ENCODE measurements at regions not wholly inside any gene's neighbourhood (a gene's known extent, or its start where the extent isn't known, plus 50 kb on each side); places are given as distances from the start of the nearest gene placed in this dataset.
A peak's percentile ranks its signal among the peaks of the same experiment; 100 is the strongest.
"Not testable (repeated sequence)": the region's sequence is repeated elsewhere in the genome, so short reads cannot be mapped to it uniquely, and the experiment has no call there.

- no peak for DNase-seq (ENCODE audit: low read depth in 4 of 4, low spot score in 3 of 4)
These were observed 833.5 kb upstream of the IGFBP7 start for GRCh38 chr4:57943682-57944081.

GRCh38 chr4:57937326-57937725, 827.1 kb upstream of the IGFBP7 start:
- not testable (repeated sequence) for DNase-seq (ENCODE audit: low read depth in 4 of 4, low spot score in 3 of 4)

GRCh38 chr4:57926311-57926710, 816.1 kb upstream of the IGFBP7 start:
- no peak for DNase-seq (ENCODE audit: low read depth in 4 of 4, low spot score in 3 of 4)

GRCh38 chr4:57924951-57925350, 814.8 kb upstream of the IGFBP7 start:
- no peak for DNase-seq (ENCODE audit: low read depth in 4 of 4, low spot score in 3 of 4)

- no peak for DNase-seq (ENCODE audit: low read depth in 4 of 4, low spot score in 3 of 4)
These were observed 806.3 kb upstream of the IGFBP7 start for GRCh38 chr4:57916479-57916878.

- DNase-seq (ENCODE audit: low read depth in 4 of 4, low spot score in 3 of 4), result no peak
These were observed 801.0 kb upstream of the IGFBP7 start for GRCh38 chr4:57911203-57911602.

GRCh38 chr4:57910151-57910550, 800.0 kb upstream of the IGFBP7 start:
- DNase-seq (ENCODE audit: low read depth in 4 of 4, low spot score in 3 of 4), result no peak

- DNase-seq (ENCODE audit: low read depth in 4 of 4, low spot score in 3 of 4), result no peak
These were observed 795.8 kb upstream of the IGFBP7 start for GRCh38 chr4:57905965-57906364.

GRCh38 chr4:57877047-57877458, 766.9 kb upstream of the IGFBP7 start:
- DNase-seq (ENCODE audit: low read depth in 4 of 4, low spot score in 3 of 4), result no peak

GRCh38 chr4:57875829-57876392, 765.7 kb upstream of the IGFBP7 start:
- no peak for DNase-seq (ENCODE audit: low read depth in 4 of 4, low spot score in 3 of 4)

GRCh38 chr4:57866468-57867171, 756.4 kb upstream of the IGFBP7 start:
- no peak for DNase-seq (ENCODE audit: low read depth in 4 of 4, low spot score in 3 of 4)

- no peak for DNase-seq (ENCODE audit: low read depth in 4 of 4, low spot score in 3 of 4)
These were observed 755.1 kb upstream of the IGFBP7 start for GRCh38 chr4:57865264-57865663.

- peak in 2 of 4 donors; percentile 14 to 30 for DNase-seq (ENCODE audit: low read depth in 4 of 4, low spot score in 3 of 4)
These were observed 744.6 kb upstream of the IGFBP7 start for GRCh38 chr4:57854748-57855147.

GRCh38 chr4:57850141-57850540, 740.0 kb upstream of the IGFBP7 start:
- DNase-seq (ENCODE audit: low read depth in 4 of 4, low spot score in 3 of 4), result no peak

- DNase-seq (ENCODE audit: low read depth in 4 of 4, low spot score in 3 of 4), result no peak
These were observed 721.9 kb upstream of the IGFBP7 start for GRCh38 chr4:57832083-57832482.

- no peak for DNase-seq (ENCODE audit: low read depth in 4 of 4, low spot score in 3 of 4)
These were observed 679.5 kb upstream of the IGFBP7 start for GRCh38 chr4:57789666-57790065.

GRCh38 chr4:57777876-57778275, 667.7 kb upstream of the IGFBP7 start:
- no peak for DNase-seq (ENCODE audit: low read depth in 4 of 4, low spot score in 3 of 4)

GRCh38 chr4:57774681-57775080, 664.5 kb upstream of the IGFBP7 start:
- DNase-seq (ENCODE audit: low read depth in 4 of 4, low spot score in 3 of 4), result no peak

- DNase-seq (ENCODE audit: low read depth in 4 of 4, low spot score in 3 of 4), result no peak
These were observed 664.0 kb upstream of the IGFBP7 start for GRCh38 chr4:57774171-57774570.

GRCh38 chr4:57766341-57766740, 656.2 kb upstream of the IGFBP7 start:
- no peak for DNase-seq (ENCODE audit: low read depth in 4 of 4, low spot score in 3 of 4)

- no peak for DNase-seq (ENCODE audit: low read depth in 4 of 4, low spot score in 3 of 4)
These were observed 654.7 kb upstream of the IGFBP7 start for GRCh38 chr4:57764856-57765255.

- DNase-seq (ENCODE audit: low read depth in 4 of 4, low spot score in 3 of 4), result no peak
These were observed 652.9 kb upstream of the IGFBP7 start for GRCh38 chr4:57763070-57763469.

Data from right renal pelvis (tissue), 4 donors.